Ovary (tissue), 3 donors: ENCODE measurements at regions not wholly inside any gene's neighbourhood (a gene's known extent, or its start where the extent isn't known, plus 50 kb on each side); places are given as distances from the start of the nearest gene placed in this dataset.

Experiments
- CTCF ChIP-seq, 3 donors: fragments of 450-650 bp in 2 of 3; fragments of 200-600 bp in 1 of 3; IDR thresholded peaks; one replicate each; pipeline versions ENCODE4 v1.5.1 to v1.8.0; 2016 to 2022; ENCODE audit warnings: antibody characterized with exemption in 3 of 3, mild to moderate bottlenecking in 1 of 3
- EP300 ChIP-seq: sonication (generic); formaldehyde crosslinking; IDR thresholded peaks from one replicate; pipeline ENCODE4 v1.6.1; 2017; ENCODE audit warnings: antibody characterized with exemption
- POLR2A ChIP-seq: fragments of 450-650 bp; IDR thresholded peaks from one replicate; pipeline ENCODE4 v1.6.1; 2017; ENCODE audit warnings: antibody characterized with exemption, mild to moderate bottlenecking, moderate library complexity
- donor health status: DM: no; HTN: no; CAD: no.

- no peak for TF ChIP-seq CTCF (IDR thresholded peaks at IDR 0.05)
- no peak for TF ChIP-seq EP300
- TF ChIP-seq POLR2A: no peak
Observed at GRCh38 chr2:66851449-66851872, 416.5 kb downstream of the MEIS1 start.
